ENCODE measurements at regions not wholly inside any gene's neighbourhood (a gene's known extent, or its start where the extent isn't known, plus 50 kb on each side); places are given as distances from the start of the nearest gene placed in this dataset.

DNA sequence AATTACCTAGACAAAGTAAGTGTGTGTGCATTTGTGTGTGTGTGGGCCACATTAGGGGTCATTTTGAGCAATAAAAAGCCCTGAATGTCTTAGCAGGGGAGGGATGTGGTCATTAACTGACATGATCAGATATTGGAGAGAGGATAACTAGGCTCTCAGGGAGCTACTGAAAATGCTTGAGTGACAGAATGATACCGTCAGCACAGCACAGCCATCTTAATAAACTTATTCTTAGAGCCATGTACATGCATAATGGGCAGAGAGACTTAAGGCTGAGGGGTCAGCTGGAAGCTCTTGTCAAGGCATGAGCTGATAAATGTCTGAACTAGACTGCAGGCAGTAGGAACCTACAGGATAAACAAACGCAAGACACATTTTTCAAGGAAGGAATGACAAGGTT, 239.1 kb upstream of the NCAM1 start:
- TF ChIP-seq, protein P1, sequence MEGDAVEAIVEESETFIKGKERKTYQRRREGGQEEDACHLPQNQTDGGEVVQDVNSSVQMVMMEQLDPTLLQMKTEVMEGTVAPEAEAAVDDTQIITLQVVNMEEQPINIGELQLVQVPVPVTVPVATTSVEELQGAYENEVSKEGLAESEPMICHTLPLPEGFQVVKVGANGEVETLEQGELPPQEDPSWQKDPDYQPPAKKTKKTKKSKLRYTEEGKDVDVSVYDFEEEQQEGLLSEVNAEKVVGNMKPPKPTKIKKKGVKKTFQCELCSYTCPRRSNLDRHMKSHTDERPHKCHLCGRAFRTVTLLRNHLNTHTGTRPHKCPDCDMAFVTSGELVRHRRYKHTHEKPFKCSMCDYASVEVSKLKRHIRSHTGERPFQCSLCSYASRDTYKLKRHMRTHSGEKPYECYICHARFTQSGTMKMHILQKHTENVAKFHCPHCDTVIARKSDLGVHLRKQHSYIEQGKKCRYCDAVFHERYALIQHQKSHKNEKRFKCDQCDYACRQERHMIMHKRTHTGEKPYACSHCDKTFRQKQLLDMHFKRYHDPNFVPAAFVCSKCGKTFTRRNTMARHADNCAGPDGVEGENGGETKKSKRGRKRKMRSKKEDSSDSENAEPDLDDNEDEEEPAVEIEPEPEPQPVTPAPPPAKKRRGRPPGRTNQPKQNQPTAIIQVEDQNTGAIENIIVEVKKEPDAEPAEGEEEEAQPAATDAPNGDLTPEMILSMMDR (IDR thresholded peaks at IDR 0.05): no peak
- no peak for TF ChIP-seq POLR2AphosphoS5 (IDR thresholded peaks at IDR 0.05)
